IMR-90 (cell line): ENCODE measurements at regions not wholly inside any gene's neighbourhood (a gene's known extent, or its start where the extent isn't known, plus 50 kb on each side); places are given as distances from the start of the nearest gene placed in this dataset.

ENCODE experiments used
- ATAC-seq: fragments of 200-7000 bp; cut with Tn5 transposase; 2 replicates; pipeline ENCODE4 v1.9.1; 2020; ENCODE audit warnings: low read depth, mild to moderate bottlenecking, moderate library complexity
- BruUV-seq: library from RNA; stranded (reverse); fragments of 400-500 nt; replicated peaks from 2 replicates; lab custom pipeline; 2021; lab: Mats Ljungman, UMichigan
- CTCF ChIA-PET: fragments of 300-600 bp; formaldehyde crosslinking; extraction: SDS; loops from one replicate; lab custom pipeline; 2021; ENCODE audit warnings: antibody characterized with exemption; lab: Yijun Ruan, JAX
- POLR2A ChIA-PET: fragments of 300-600 bp; sonication (Branson Sonifier 250); formaldehyde crosslinking; loops from one replicate; lab custom pipeline; 2022; ENCODE audit warnings: antibody characterized with exemption; ENCODE audit not compliant: unreplicated experiment; lab: Charles Lee
- DNase-seq: peaks from one replicate; pipeline ENCODE4 v3.0.0; 2013
- H2AFZ ChIP-seq: replicated peaks from 2 replicates; pipeline ENCODE3; 2013; ENCODE audit warnings: low read length, mild to moderate bottlenecking; ENCODE audit not compliant: poor library complexity
- H2AK5ac ChIP-seq: 2 replicates; pipeline ENCODE4 v1.6.1; 2013; ENCODE audit warnings: low read depth, low read length, inconsistent platforms
- H2AK9ac ChIP-seq: replicated peaks from 2 replicates; pipeline ENCODE3; 2013; ENCODE audit warnings: mild to moderate bottlenecking, low read depth, low read length, moderate library complexity; ENCODE audit not compliant: poor library complexity
- H2BK120ac ChIP-seq: 2 replicates; pipeline ENCODE4 v1.6.1; 2013; ENCODE audit warnings: low read depth, low read length, inconsistent platforms
- H2BK15ac ChIP-seq: 3 replicates; pipeline ENCODE4 v1.6.1; 2013; ENCODE audit warnings: low read depth, low read length, inconsistent platforms
- H2BK20ac ChIP-seq: 2 replicates; pipeline ENCODE4 v1.6.1; 2013; ENCODE audit warnings: low read depth, mild to moderate bottlenecking, inconsistent platforms, low read length, moderate library complexity
- H2BK5ac ChIP-seq: 2 replicates; pipeline ENCODE4 v1.6.1; 2013; ENCODE audit warnings: mild to moderate bottlenecking, low read depth, low read length, inconsistent platforms; ENCODE audit not compliant: poor library complexity, severe bottlenecking
- H3K14ac ChIP-seq: replicated peaks from 2 replicates; pipeline ENCODE4 v1.6.1; 2013; ENCODE audit warnings: low read depth, low read length, inconsistent platforms
- H3K18ac ChIP-seq: 2 replicates; pipeline ENCODE4 v1.6.1; 2013; ENCODE audit warnings: low read depth, low read length, control low read depth
- H3K23ac ChIP-seq: 2 replicates; pipeline ENCODE4 v1.6.1; 2013; ENCODE audit warnings: low read depth, low read length, inconsistent platforms
- H3K27ac ChIP-seq: 2 replicates; pipeline ENCODE4 v1.5.1; 2013; ENCODE audit warnings: mild to moderate bottlenecking, control low read depth, low read length; ENCODE audit not compliant: insufficient read depth
- H3K27me3 ChIP-seq: 2 replicates; pipeline ENCODE4 v1.6.1; 2013; ENCODE audit warnings: low read length; ENCODE audit not compliant: control insufficient read depth, insufficient read depth
- H3K36me3 ChIP-seq: 2 replicates; pipeline ENCODE4 v1.6.1; 2013; ENCODE audit warnings: low read length, mixed read lengths; ENCODE audit not compliant: control insufficient read depth, insufficient read depth
- H3K4ac ChIP-seq: 2 replicates; pipeline ENCODE4 v1.6.1; 2013; ENCODE audit warnings: low read depth, low read length, inconsistent platforms
- H3K4me1 ChIP-seq: 2 replicates; pipeline ENCODE4 v1.6.1; 2013; ENCODE audit warnings: low read length, mixed read lengths; ENCODE audit not compliant: control insufficient read depth, insufficient read depth
- H3K4me2 ChIP-seq: 2 replicates; pipeline ENCODE4 v1.6.1; 2013; ENCODE audit warnings: low read depth, mild to moderate bottlenecking, control low read depth, low read length, moderate library complexity
- H3K4me3 ChIP-seq: 2 replicates; pipeline ENCODE4 v1.5.1; 2013; ENCODE audit warnings: low read depth, mild to moderate bottlenecking, control low read depth, low read length, moderate library complexity; ENCODE audit not compliant: insufficient read depth
- H3K56ac ChIP-seq: 2 replicates; pipeline ENCODE4 v1.6.1; 2013; ENCODE audit warnings: low read length, inconsistent platforms; ENCODE audit not compliant: insufficient read depth; ENCODE audit errors: extremely low read depth
- H3K79me1 ChIP-seq, 2 experiments: 2 replicates each; pipeline ENCODE4 v1.6.1; 2013; ENCODE audit warnings: low read length in 2 of 2, inconsistent platforms in 1 of 2, low read depth in 1 of 2
- H3K9ac ChIP-seq: 2 replicates; pipeline ENCODE4 v1.6.1; 2013; ENCODE audit warnings: low read depth, low read length, control low read depth
- H3K9me1 ChIP-seq: 2 replicates; pipeline ENCODE4 v1.6.1; 2013; ENCODE audit warnings: low read length, inconsistent platforms; ENCODE audit not compliant: insufficient read depth
- H3K9me3 ChIP-seq: 2 replicates; pipeline ENCODE4 v1.6.1; 2013; ENCODE audit warnings: low read length; ENCODE audit not compliant: control insufficient read depth, insufficient read depth
- H4K20me1 ChIP-seq: 2 replicates; pipeline ENCODE4 v1.6.1; 2013; ENCODE audit warnings: low read length, inconsistent platforms; ENCODE audit not compliant: insufficient read depth
- H4K5ac ChIP-seq: 2 replicates; pipeline ENCODE4 v1.6.1; 2013; ENCODE audit warnings: mild to moderate bottlenecking, low read depth, low read length, control low read depth
- H4K8ac ChIP-seq, 2 experiments: 2 replicates each; pipeline ENCODE4 v1.6.1; 2013; ENCODE audit warnings: low read depth in 2 of 2, low read length in 2 of 2, control low read depth in 1 of 2, inconsistent platforms in 1 of 2
- H4K91ac ChIP-seq: 2 replicates; pipeline ENCODE4 v1.6.1; 2013; ENCODE audit warnings: low read depth, low read length, inconsistent platforms; ENCODE audit not compliant: insufficient read depth
- CEBPB ChIP-seq: IDR thresholded peaks from 2 replicates; pipeline ENCODE4 v1.6.1; 2012; ENCODE audit warnings: low read depth, low read length, improper control_type of control experiment
- CHD1 ChIP-seq: IDR thresholded peaks from 2 replicates; pipeline ENCODE4 v1.6.1; 2012; ENCODE audit warnings: low read depth, low read length, improper control_type of control experiment
- MAFK ChIP-seq: IDR thresholded peaks from 2 replicates; pipeline ENCODE4 v1.6.1; 2012; ENCODE audit warnings: low read depth, low read length, improper control_type of control experiment
- MAZ ChIP-seq: IDR thresholded peaks from 2 replicates; pipeline ENCODE4 v1.6.1; 2012; ENCODE audit warnings: low read depth, mild to moderate bottlenecking, low read length, improper control_type of control experiment, moderate library complexity, borderline replicate concordance
- MXI1 ChIP-seq: IDR thresholded peaks from 2 replicates; pipeline ENCODE4 v1.6.1; 2012; ENCODE audit warnings: low read depth, mild to moderate bottlenecking, low read length, moderate library complexity, borderline replicate concordance
- NFE2L2 ChIP-seq: fragments of 150-350 bp; IDR thresholded peaks from 2 replicates; pipeline ENCODE4 v1.6.1; 2016; ENCODE audit warnings: low read depth, mild to moderate bottlenecking, low read length
- RAD21 ChIP-seq: IDR thresholded peaks from 2 replicates; pipeline ENCODE4 v1.6.1; 2012; ENCODE audit warnings: low read length, improper control_type of control experiment
- RCOR1 ChIP-seq: IDR thresholded peaks from 2 replicates; pipeline ENCODE4 v1.6.1; 2012; ENCODE audit warnings: mild to moderate bottlenecking, low read length, improper control_type of control experiment; ENCODE audit not compliant: insufficient replicate concordance
- SMC3 ChIP-seq: fragments of 150-350 bp; IDR thresholded peaks from 2 replicates; pipeline ENCODE4 v1.6.1; 2016; ENCODE audit warnings: low read depth, mild to moderate bottlenecking, antibody characterized with exemption, low read length, moderate library complexity
- dilution Hi-C: fragments of 300-500 bp; cut with HindIII; formaldehyde crosslinking; loops from one replicate; pipeline ENCODE4 v1.14.3; 2018; ENCODE audit warnings: low sequenced_read_pairs; ENCODE audit not compliant: unreplicated experiment
- in situ Hi-C: fragments of 300-500 bp; cut with MboI; formaldehyde crosslinking; loops from 3 replicates; pipeline ENCODE4 v1.14.3; 2019; ENCODE audit warnings: low sequenced_read_pairs, inconsistent platforms, mixed read lengths
- intact Hi-C: fragments of 100-400 bp; cut with micrococcal nuclease; formaldehyde crosslinking; loops from 2 replicates; pipeline ENCODE4 v1.10.0; 2022
- TF ChIP-seq, protein P1 (sequence below): fragments of 150-350 bp; IDR thresholded peaks from 2 replicates; pipeline ENCODE4 v1.6.1; 2017; ENCODE audit warnings: mild to moderate bottlenecking, antibody characterized with exemption, low read length, low read depth

DNA sequence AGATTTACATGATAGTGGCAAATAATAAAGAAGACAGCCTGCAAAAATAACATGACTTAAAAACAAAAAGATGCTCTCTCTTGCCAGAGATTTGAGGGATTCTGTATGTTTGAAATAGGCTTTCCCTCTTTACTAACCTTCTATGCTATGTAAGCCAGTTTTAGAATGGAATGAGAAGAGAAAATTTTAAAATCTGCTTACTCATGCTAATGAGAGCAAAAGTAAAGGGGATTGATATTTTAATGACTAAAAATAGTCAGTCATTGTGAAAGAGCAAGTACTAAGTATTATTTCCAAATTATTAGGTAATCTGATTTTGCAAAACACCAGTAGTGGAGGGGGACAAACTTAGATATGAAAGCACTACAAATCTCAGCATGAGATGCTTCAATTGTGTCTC is 563.3 kb upstream of the ADGRB3 start:
- DNase-seq, result no peak
- Histone ChIP-seq H3K27me3 (no peaks in the 10 kb centered on the region), H2BK5ac (no peak overlapping the region), H3K18ac (no peak overlapping the region), H3K9me1 (no peaks in the 10 kb centered on the region), H2BK15ac (no peak overlapping the region), H3K9ac (no peak overlapping the region), H4K20me1 (no peaks in the 10 kb centered on the region), H2AK5ac (no peak overlapping the region), H3K4me2 (no peak overlapping the region), H4K91ac (no peak overlapping the region), H3K9me3 (no peaks in the 10 kb centered on the region), H2AFZ (no peak overlapping the region), H3K14ac (no peak overlapping the region), H3K79me1 (no peaks in the 10 kb centered on the region), H2BK20ac (no peak overlapping the region), H2AK9ac (no peak overlapping the region), H4K8ac (no peak overlapping the region), H3K4ac (no peak overlapping the region), H3K4me3 (no peak overlapping the region), H3K56ac (no peak overlapping the region), H4K5ac (no peak overlapping the region), H2BK120ac (no peak overlapping the region), H3K4me1 (no peaks in the 10 kb centered on the region), H3K23ac (no peak overlapping the region), H3K36me3 (no peaks in the 10 kb centered on the region), H3K27ac (no peak overlapping the region)
- TF ChIP-seq MAFK, result no peak
- TF ChIP-seq RAD21, result no peak
- no peak for TF ChIP-seq MAZ
- no peak for TF ChIP-seq RCOR1
- TF ChIP-seq NFE2L2, result no peak
- TF ChIP-seq SMC3, result no peak
- TF ChIP-seq, protein P1, sequence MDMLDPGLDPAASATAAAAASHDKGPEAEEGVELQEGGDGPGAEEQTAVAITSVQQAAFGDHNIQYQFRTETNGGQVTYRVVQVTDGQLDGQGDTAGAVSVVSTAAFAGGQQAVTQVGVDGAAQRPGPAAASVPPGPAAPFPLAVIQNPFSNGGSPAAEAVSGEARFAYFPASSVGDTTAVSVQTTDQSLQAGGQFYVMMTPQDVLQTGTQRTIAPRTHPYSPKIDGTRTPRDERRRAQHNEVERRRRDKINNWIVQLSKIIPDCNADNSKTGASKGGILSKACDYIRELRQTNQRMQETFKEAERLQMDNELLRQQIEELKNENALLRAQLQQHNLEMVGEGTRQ, result no peak
- TF ChIP-seq CEBPB, result no peak
- TF ChIP-seq MXI1, result no peak
- TF ChIP-seq CHD1, result no peak
- ChIA-PET CTCF (no interaction called here), POLR2A (no interaction called here)
- in situ Hi-C loops (no loop called here), dilution Hi-C loops (no loop called here), intact Hi-C loops (no loop called here)
- no TSS peak for BruUV-seq
- ATAC-seq, result no peak
